Stimulated activated CD4-positive, alpha-beta T cell treated with anti-CD3 and anti-CD28 coated beads, Interleukin-1b, Interleukin-23, amount 100 ng/mL, for 48 hours (primary cell): ENCODE measurements at regions not wholly inside any gene's neighbourhood (a gene's known extent, or its start where the extent isn't known, plus 50 kb on each side); places are given as distances from the start of the nearest gene placed in this dataset.
A peak's percentile ranks its signal among the peaks of the same experiment; 100 is the strongest.

Source experiments
- DNase-seq: peaks from one replicate; pipeline ENCODE4 v3.0.0-alpha.2; 2020

DNA sequence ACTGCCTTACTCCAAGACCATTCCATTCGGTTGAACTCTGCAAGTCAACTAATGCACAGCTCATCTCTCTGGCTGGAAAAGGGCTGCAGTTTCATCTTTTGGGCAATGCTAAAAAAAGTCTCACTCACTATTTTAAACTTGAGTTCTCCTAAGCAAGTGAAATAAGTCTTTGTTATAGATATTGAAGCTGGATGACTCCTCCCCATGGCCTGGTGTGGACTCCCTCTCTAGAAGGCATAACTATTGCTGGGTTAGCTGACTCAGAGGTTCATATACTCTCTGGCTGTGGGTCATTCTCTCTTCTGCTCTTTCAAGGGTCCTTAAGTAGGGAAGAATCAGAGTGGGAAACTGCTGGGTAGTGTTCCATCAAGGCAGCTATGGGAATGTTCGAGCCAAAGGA lies 88.0 kb downstream of the XCL2 start:
- DNase-seq, result no peak

GRCh38 chr1:168454211-168454815 lies 89.5 kb downstream of the XCL2 start:
- no peak for DNase-seq

GRCh38 chr1:168453056-168453455 lies 90.7 kb downstream of the XCL2 start:
- no peak for DNase-seq

DNA sequence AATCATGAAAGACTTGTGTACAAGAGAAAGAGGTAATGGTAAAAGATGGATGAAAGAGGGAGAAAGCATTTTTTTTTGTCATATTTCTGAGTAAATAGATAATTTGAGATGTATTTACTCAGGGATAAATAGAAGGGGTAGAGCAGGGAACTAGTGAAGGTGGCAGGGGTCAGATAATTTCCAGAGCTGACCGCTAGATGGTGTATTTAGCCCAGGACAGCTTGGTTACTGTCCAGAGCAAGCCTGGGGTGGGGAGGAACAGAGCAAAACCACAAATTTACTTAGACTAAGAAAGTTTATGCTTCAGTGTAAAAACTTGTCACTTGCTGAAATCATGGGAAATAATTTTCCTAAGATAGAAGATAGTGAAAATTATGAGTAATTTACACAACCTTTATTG lies 91.5 kb downstream of the XCL2 start:
- DNase-seq, result no peak

DNA sequence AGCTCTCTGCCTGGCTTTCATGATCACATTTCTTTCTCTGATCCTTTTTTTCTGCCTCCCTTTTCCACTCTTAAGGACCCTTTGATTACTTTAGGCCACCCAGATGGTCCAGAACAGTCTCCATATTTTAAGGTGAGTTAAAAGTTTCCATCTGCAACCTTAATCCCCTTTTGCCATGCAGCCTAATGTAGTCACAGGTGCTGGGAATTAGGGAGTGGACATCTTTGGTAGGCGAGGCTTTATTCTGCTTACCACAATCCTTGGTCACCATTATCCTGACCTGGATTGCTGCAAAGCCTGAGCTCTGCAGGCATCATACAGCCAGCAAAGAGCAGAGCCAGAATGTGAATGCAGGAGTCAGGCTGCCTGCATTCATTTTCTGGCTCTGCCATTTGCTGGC lies 95.9 kb downstream of the XCL2 start:
- DNase-seq, result no peak

DNA sequence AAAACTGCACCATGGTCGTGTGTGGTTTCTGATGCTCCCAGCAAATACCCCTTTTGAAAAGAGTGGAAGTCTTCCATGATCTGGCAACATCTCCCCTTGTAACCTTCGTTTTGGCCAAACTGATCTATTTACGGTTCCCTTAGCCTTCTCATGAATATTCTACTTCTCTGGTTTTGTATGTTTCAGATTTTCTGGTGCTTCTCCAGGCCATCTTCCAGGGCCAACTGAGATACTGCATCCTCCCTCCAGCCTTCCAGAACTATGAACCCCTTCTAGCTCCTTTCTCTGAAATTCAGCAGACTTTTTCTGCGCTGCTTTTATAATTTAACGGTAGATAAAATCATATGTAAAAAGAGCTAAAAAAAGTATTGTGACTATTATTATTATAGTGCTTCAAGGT lies 97.7 kb downstream of the XCL2 start:
- DNase-seq, result no peak

DNA sequence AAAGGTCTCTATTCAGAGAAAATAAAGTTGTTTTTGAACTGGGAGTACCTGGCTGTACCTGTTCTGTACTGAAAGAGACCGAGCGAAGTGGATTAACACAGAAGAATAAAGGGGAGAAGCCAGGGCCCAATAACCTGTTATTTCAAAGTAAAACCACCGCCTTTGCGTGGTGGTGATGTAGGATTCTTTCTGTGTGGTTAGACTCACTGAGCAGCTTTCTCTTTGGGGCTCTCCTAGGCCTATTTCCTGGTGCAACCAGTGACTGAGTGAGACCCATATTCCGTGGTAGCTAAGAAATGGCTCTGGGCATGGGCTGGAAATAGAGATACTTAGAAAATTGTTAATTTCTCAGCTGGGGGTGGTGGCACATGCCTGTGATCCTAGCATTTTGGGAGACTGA lies 99.9 kb downstream of the XCL2 start:
- DNase-seq, result no peak

GRCh38 chr1:168443356-168443755 lies 100.4 kb downstream of the XCL2 start:
- DNase-seq, result no peak

- DNase-seq, result no peak
Measured at GRCh38 chr1:168442931-168443330, 100.9 kb downstream of the XCL2 start.

DNA sequence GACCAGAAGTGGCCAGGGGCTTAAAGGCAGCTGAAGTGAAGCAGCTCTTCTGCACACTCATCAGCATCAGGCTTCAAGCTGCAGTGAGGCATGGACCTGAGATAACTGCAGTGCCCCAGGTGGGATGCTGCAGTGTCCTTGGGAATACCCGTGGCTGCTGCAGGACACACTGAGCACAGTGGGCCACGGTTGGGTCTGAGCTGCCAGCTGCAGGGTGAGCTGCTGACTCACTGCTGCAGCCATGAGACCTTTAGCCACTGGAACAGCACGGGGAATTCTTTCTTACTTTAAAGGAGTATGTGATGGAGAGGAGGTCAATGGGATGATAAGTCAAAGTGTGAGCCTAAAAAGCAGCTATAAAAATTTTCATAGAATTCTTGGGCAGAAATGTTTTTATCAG lies 102.1 kb downstream of the XCL2 start:
- no peak for DNase-seq

DNA sequence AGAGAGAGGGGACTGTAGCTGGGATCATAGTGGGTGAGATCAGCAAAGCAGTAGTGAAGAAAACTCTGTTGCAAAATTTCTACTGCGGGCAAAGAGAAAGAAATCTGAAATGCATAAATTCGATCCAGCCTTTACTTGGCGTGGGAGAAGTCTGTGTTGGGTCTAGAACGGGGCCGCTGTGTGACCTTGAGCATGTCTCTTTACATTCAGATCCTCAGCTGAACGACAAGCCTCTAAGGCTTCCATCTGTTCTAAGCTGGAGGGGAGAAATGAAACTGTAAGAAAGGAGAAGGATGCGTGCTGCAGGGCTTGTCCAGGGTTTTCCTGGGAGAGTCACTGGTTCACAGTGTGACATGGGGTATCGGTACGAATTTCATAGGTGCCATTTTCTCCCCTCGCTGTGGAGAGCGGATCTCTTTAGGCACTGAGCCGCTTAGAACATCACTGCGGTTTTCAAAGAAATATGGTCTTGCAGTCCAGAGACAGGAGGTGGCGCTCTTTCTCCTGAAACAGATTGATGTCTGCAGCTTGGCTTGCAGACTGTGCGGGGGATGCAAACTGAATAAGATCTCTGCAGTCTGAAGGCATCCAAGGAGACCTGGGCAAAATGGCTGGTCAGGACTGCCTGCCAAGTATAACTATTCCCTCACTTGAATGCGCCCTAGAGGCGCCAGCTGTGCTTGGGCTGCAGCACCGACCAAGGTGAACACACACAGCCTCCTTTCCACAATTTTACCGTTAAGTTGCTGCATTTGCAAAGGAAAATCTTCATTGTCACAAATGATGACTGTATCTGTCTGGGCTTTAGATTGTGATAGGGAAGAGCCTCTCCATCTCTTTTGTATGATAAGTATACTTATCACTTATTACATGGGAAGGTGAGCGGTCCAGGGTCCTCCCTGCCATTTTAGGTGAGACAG lies 104.1 kb downstream of the XCL2 start:
- peak; percentile 80 for DNase-seq

- no peak for DNase-seq
Measured at GRCh38 chr1:168438626-168439025, 105.2 kb downstream of the XCL2 start.

DNA sequence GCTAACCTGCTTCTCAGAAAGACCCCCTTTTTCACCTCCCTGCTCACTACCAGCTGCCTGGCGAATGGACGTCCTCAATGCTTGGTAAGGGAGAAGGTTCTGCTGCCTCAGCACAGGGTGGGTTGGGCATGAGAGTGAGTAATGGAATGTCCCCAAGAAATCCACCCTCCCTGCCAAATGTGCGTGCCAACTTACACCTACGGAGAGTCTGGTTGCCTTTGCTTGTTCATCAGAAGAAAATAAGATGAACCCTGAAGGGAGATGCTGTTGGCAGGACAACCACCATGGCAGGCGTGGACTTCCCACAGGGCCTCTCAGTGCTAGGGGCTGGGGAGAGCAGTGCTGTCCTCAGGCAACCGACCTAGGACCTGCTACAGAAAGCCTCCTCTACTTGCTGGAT lies 106.0 kb downstream of the XCL2 start:
- DNase-seq, result no peak

DNA sequence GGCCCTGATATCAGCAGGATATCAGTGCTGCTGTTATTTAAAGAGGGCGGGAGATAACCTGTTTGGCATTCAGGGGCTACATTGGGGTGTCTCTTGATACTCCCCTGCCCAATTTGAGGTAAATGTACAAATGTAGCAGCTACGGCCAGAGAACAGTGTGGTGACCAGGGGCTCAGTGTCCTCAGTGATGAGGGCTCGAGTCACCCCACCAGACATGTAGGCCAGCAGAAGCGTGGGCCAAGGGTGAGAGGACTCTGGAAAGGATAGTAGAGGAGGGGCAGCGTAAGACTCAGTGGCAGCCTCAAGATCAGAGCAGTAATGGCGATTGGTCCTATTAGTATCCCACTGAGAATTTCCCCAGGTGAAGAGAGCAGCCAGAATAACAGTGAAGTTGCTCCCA lies 108.4 kb downstream of the XCL2 start:
- DNase-seq, result no peak

DNA sequence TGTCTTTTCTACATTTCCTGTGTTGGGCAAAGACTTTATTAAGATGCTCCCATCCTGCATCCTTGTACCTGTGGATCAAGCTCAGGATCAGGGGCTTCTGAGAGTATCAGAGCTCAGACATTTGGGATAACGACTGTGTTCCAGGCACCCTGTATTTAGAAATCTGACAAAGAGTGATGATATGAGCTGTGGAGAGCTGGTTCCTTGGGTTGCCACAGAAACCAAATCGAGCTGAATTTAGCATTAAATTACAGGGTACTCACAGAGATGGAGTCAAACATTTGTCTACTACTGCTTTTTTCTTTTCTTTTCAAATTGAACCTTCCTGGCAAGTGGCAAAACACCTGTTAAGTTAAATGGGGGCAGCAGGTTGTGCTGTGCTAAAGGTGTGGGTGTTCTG lies 110.6 kb downstream of the XCL2 start:
- no peak for DNase-seq

GRCh38 chr1:168431882-168432281 lies 111.9 kb downstream of the XCL2 start:
- no peak for DNase-seq

DNA sequence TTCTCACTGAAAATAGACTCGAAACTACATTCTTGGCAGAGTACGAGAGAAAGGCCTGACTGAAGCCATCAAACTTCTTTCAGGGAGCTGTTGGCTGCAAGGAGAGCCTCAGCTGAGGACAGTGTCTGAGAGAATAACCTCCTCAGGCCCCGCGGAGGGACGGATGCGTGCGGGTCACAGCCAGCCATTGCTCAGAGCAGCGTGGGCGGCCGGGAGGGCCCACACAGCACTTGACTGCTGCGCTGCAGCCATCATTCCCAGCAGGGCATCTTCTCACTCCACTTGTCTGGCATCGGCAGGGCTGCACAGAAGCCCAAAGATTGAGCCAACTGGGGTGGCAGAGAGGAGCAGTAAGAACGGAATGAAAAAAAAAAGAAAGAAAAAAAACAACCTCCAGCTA lies 113.5 kb downstream of the XCL2 start:
- DNase-seq, result no peak

- no peak for DNase-seq
Measured at GRCh38 chr1:168428063-168428731, 115.6 kb downstream of the XCL2 start.

GRCh38 chr1:168427051-168427450 lies 116.7 kb downstream of the XCL2 start:
- DNase-seq, result no peak

- no peak for DNase-seq
Measured at GRCh38 chr1:168424281-168424680, 119.5 kb downstream of the XCL2 start.

GRCh38 chr1:168422203-168422847 lies 121.5 kb downstream of the XCL2 start:
- DNase-seq, result no peak

GRCh38 chr1:168421399-168422004 lies 122.3 kb downstream of the XCL2 start:
- DNase-seq, result no peak

GRCh38 chr1:168420177-168420576 lies 123.6 kb downstream of the XCL2 start:
- no peak for DNase-seq
